Mammary epithelial cell (primary cell): ENCODE measurements at regions not wholly inside any gene's neighbourhood (a gene's known extent, or its start where the extent isn't known, plus 50 kb on each side); places are given as distances from the start of the nearest gene placed in this dataset.

Experiments
- CTCF ChIP-seq, 2 donors: IDR thresholded peaks in 1 of 2; conservative IDR thresholded peaks in 1 of 2; 2 replicates each; pipeline ENCODE4 v1.5.1; 2011 to 2012; ENCODE audit warnings: inconsistent platforms in 2 of 2, low read length in 2 of 2, mild to moderate bottlenecking in 2 of 2, control low read depth in 1 of 2, low read depth in 1 of 2; ENCODE audit not compliant: insufficient read depth in 1 of 2; ENCODE audit errors: extremely low read depth in 1 of 2
- EZH2 ChIP-seq: IDR thresholded peaks from 2 replicates; pipeline ENCODE4 v1.6.1; 2012; ENCODE audit warnings: low read length, inconsistent platforms, borderline replicate concordance

- TF ChIP-seq CTCF (conservative IDR thresholded peaks at IDR 0.05 in 1 of 2, IDR thresholded peaks at IDR 0.05 in 1 of 2; ENCODE audit: extremely low read depth in 1 of 2, insufficient read depth in 1 of 2, low read depth in 1 of 2, low read length in 2 of 2) (no peak), EZH2 (no peak)
Observed at GRCh38 chr2:146455325-146455724, 1389.5 kb upstream of the ACVR2A start.
